SKM-1 (cell line): ENCODE measurements at regions not wholly inside any gene's neighbourhood (a gene's known extent, or its start where the extent isn't known, plus 50 kb on each side); places are given as distances from the start of the nearest gene placed in this dataset.
"Not testable (repeated sequence)": the region's sequence is repeated elsewhere in the genome, so short reads cannot be mapped to it uniquely, and the experiment has no call there.

Experiments
- DNase-seq: peaks from one replicate; lab custom pipeline; 2025; ENCODE audit not compliant: unreplicated experiment; lab: John Stamatoyannopoulos, UW

- no peak for DNase-seq
Observed at GRCh38 chr4:79223993-79224776, 101.7 kb downstream of the NAA11 start.

- DNase-seq: no peak
Observed at GRCh38 chr4:79217025-79217424, 108.8 kb downstream of the NAA11 start.

GRCh38 chr4:79213702-79214101, 112.2 kb downstream of the NAA11 start:
- no peak for DNase-seq

- no peak for DNase-seq
Observed at GRCh38 chr4:79213010-79213409, 112.9 kb downstream of the NAA11 start.

GRCh38 chr4:79212311-79212710, 113.5 kb downstream of the NAA11 start:
- no peak for DNase-seq

- no peak for DNase-seq
Observed at GRCh38 chr4:79211490-79211889, 114.4 kb downstream of the NAA11 start.

- DNase-seq: no peak
Observed at GRCh38 chr4:79210636-79211049, 115.2 kb downstream of the NAA11 start.

- peak; percentile 70 for DNase-seq
Observed at GRCh38 chr4:79209822-79210635, 115.8 kb downstream of the NAA11 start.

- no peak for DNase-seq
Observed at GRCh38 chr4:79209081-79209480, 116.8 kb downstream of the NAA11 start.

- DNase-seq: no peak
Observed at GRCh38 chr4:79207281-79207680, 118.6 kb downstream of the NAA11 start.

- DNase-seq: no peak
Observed at GRCh38 chr4:79206660-79207059, 119.2 kb downstream of the NAA11 start.

GRCh38 chr4:79205121-79205520, 120.7 kb downstream of the NAA11 start:
- no peak for DNase-seq

- DNase-seq: no peak
Observed at GRCh38 chr4:79201971-79202370, 123.9 kb downstream of the NAA11 start.

- DNase-seq: no peak
Observed at GRCh38 chr4:79199743-79200142, 126.1 kb downstream of the NAA11 start.

- DNase-seq: no peak
Observed at GRCh38 chr4:79198951-79199587, 126.8 kb downstream of the NAA11 start.

- no peak for DNase-seq
Observed at GRCh38 chr4:79197275-79198009, 128.4 kb downstream of the NAA11 start.

GRCh38 chr4:79191292-79191691, 134.6 kb downstream of the NAA11 start:
- not testable (repeated sequence) for DNase-seq

GRCh38 chr4:79185526-79186045, 140.3 kb downstream of the NAA11 start:
- no peak for DNase-seq

- no peak for DNase-seq
Observed at GRCh38 chr4:79184476-79184875, 141.4 kb downstream of the NAA11 start.

GRCh38 chr4:79182209-79182608, 143.7 kb downstream of the NAA11 start:
- DNase-seq: no peak

GRCh38 chr4:79181190-79181589, 144.7 kb downstream of the NAA11 start:
- DNase-seq: no peak
